NT2/D1 (cell line): ENCODE measurements at regions not wholly inside any gene's neighbourhood (a gene's known extent, or its start where the extent isn't known, plus 50 kb on each side); places are given as distances from the start of the nearest gene placed in this dataset.

Experiments used
- SUZ12 ChIP-seq: IDR thresholded peaks from 2 replicates; pipeline ENCODE4 v1.6.1; 2011; ENCODE audit not compliant: insufficient read length, insufficient read depth; ENCODE audit errors: extremely low read depth
- YY1 ChIP-seq: IDR thresholded peaks from 2 replicates; pipeline ENCODE4 v1.6.1; 2011; ENCODE audit not compliant: insufficient read length, insufficient read depth
- ZNF274 ChIP-seq: IDR thresholded peaks from 2 replicates; pipeline ENCODE4 v1.6.1; 2011; ENCODE audit warnings: mild to moderate bottlenecking, low read depth, low read length

GRCh38 chr9:95570646-95571045 is 53.9 kb upstream of the PTCH1 start:
- TF ChIP-seq SUZ12 (no peak), ZNF274 (no peak), YY1 (no peak)
